ENCODE measurements at regions not wholly inside any gene's neighbourhood (a gene's known extent, or its start where the extent isn't known, plus 50 kb on each side); places are given as distances from the start of the nearest gene placed in this dataset.

- no peak for TF ChIP-seq POLR2AphosphoS5 (IDR thresholded peaks at IDR 0.05; ENCODE audit: low read depth)
- no peak for TF ChIP-seq CTCF (conservative IDR thresholded peaks at IDR 0.05; ENCODE audit: low read depth in 2 of 2)
- no peak for TF ChIP-seq EZH2 (IDR thresholded peaks at IDR 0.05; ENCODE audit: low read depth, unreplicated experiment)
- no peak for TF ChIP-seq STAT1 (IDR thresholded peaks at IDR 0.05; ENCODE audit: unreplicated experiment)
- no peak for TF ChIP-seq NANOG (IDR thresholded peaks at IDR 0.05; ENCODE audit: borderline replicate concordance)
- no peak for TF ChIP-seq EZH2phosphoT487 (IDR thresholded peaks at IDR 0.05; ENCODE audit: unreplicated experiment)
Observed at GRCh38 chr3:159332535-159333099, 530.8 kb downstream of the MFSD1 start.
